Neural progenitor cell (in vitro differentiated cells): ENCODE measurements at regions not wholly inside any gene's neighbourhood (a gene's known extent, or its start where the extent isn't known, plus 50 kb on each side); places are given as distances from the start of the nearest gene placed in this dataset.

Source experiments
- EZH2 ChIP-seq: fragments of 200-600 bp; sonication (generic); IDR thresholded peaks from 2 replicates; pipeline ENCODE4 v1.6.1; 2017; ENCODE audit warnings: antibody characterized with exemption, mild to moderate bottlenecking, moderate library complexity
- EZH2phosphoT487 ChIP-seq: fragments of 200-600 bp; sonication (generic); IDR thresholded peaks from 2 replicates; pipeline ENCODE4 v1.6.1; 2017; ENCODE audit warnings: antibody characterized with exemption
- TF ChIP-seq, protein P1 (sequence below): fragments of 200-600 bp; sonication (generic); IDR thresholded peaks from 2 replicates; pipeline ENCODE4 v1.5.1; 2017; ENCODE audit warnings: antibody characterized with exemption, mild to moderate bottlenecking

GRCh38 chr17:51493206-51493605 lies 232.9 kb downstream of the UTP18 start:
- TF ChIP-seq, protein P1, sequence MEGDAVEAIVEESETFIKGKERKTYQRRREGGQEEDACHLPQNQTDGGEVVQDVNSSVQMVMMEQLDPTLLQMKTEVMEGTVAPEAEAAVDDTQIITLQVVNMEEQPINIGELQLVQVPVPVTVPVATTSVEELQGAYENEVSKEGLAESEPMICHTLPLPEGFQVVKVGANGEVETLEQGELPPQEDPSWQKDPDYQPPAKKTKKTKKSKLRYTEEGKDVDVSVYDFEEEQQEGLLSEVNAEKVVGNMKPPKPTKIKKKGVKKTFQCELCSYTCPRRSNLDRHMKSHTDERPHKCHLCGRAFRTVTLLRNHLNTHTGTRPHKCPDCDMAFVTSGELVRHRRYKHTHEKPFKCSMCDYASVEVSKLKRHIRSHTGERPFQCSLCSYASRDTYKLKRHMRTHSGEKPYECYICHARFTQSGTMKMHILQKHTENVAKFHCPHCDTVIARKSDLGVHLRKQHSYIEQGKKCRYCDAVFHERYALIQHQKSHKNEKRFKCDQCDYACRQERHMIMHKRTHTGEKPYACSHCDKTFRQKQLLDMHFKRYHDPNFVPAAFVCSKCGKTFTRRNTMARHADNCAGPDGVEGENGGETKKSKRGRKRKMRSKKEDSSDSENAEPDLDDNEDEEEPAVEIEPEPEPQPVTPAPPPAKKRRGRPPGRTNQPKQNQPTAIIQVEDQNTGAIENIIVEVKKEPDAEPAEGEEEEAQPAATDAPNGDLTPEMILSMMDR = no peak
- TF ChIP-seq EZH2 (no peak), EZH2phosphoT487 (no peak)
